Gastroesophageal sphincter (tissue), 3 donors: ENCODE measurements at regions not wholly inside any gene's neighbourhood (a gene's known extent, or its start where the extent isn't known, plus 50 kb on each side); places are given as distances from the start of the nearest gene placed in this dataset.

ENCODE experiments used
- EP300 ChIP-seq: sonication (generic); formaldehyde crosslinking; IDR thresholded peaks from one replicate; pipeline ENCODE4 v1.6.1; 2017; ENCODE audit warnings: antibody characterized with exemption, mild to moderate bottlenecking
- POLR2A ChIP-seq, 2 donors: fragments of 450-650 bp; IDR thresholded peaks; one replicate each; pipeline ENCODE4 v1.6.1; 2017; ENCODE audit warnings: antibody characterized with exemption in 2 of 2, mild to moderate bottlenecking in 2 of 2, moderate library complexity in 1 of 2
- TF ChIP-seq, protein P1 (sequence below), 4 experiments: fragments of 200-600 bp in 2 of 4; fragments of 450-650 bp in 2 of 4; sonication (generic) in 1 of 4; IDR thresholded peaks; one replicate each; pipeline ENCODE4 v1.5.1; 2017 to 2019; ENCODE audit warnings: antibody characterized with exemption in 4 of 4, mild to moderate bottlenecking in 2 of 4, moderate library complexity in 2 of 4

DNA sequence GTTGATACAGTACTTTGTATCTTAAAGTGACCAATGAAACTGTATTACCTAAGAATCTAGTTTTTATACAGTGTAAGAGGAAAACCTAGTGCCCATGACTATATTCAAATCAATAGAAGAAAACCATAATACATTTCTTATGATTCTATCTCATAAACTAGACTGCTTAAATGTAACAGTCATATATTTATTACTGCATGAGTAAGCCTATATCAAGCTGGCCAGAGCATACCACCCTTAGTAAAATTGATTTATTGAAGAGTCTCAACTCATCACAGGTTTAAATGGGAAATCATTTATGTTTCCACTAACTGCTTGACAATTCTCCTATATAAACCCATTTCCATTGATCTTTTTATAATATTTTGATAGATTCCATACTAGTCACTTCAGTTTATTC, 1059.2 kb upstream of the LRRTM1 start:
- TF ChIP-seq, protein P1, sequence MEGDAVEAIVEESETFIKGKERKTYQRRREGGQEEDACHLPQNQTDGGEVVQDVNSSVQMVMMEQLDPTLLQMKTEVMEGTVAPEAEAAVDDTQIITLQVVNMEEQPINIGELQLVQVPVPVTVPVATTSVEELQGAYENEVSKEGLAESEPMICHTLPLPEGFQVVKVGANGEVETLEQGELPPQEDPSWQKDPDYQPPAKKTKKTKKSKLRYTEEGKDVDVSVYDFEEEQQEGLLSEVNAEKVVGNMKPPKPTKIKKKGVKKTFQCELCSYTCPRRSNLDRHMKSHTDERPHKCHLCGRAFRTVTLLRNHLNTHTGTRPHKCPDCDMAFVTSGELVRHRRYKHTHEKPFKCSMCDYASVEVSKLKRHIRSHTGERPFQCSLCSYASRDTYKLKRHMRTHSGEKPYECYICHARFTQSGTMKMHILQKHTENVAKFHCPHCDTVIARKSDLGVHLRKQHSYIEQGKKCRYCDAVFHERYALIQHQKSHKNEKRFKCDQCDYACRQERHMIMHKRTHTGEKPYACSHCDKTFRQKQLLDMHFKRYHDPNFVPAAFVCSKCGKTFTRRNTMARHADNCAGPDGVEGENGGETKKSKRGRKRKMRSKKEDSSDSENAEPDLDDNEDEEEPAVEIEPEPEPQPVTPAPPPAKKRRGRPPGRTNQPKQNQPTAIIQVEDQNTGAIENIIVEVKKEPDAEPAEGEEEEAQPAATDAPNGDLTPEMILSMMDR (IDR thresholded peaks at IDR 0.05), result no peak
- TF ChIP-seq POLR2A (IDR thresholded peaks at IDR 0.05) (no peak), EP300 (no peak)
